Upper lobe of right lung (tissue), 1 donor: ENCODE measurements at regions not wholly inside any gene's neighbourhood (a gene's known extent, or its start where the extent isn't known, plus 50 kb on each side); places are given as distances from the start of the nearest gene placed in this dataset.
A peak's percentile ranks its signal among the peaks of the same experiment; 100 is the strongest.

Source experiments
- ATAC-seq: fragments of 200-7000 bp; cut with Tn5 transposase; one replicate; pipeline ENCODE4 v1.9.1; 2020; ENCODE audit warnings: mild to moderate bottlenecking, moderate library complexity
- DNase-seq: peaks from one replicate; pipeline ENCODE4 v3.0.0-alpha.2; 2020
- H3K27ac ChIP-seq: fragments of 200-600 bp; one replicate; pipeline ENCODE4 v1.8.0; 2022
- H3K27me3 ChIP-seq: fragments of 200-600 bp; one replicate; pipeline ENCODE4 v1.8.0; 2022; ENCODE audit warnings: mild to moderate bottlenecking
- H3K36me3 ChIP-seq: fragments of 200-600 bp; one replicate; pipeline ENCODE4 v1.8.0; 2022
- H3K4me1 ChIP-seq: fragments of 200-600 bp; one replicate; pipeline ENCODE4 v1.8.0; 2022
- H3K4me3 ChIP-seq: fragments of 200-600 bp; one replicate; pipeline ENCODE4 v1.8.0; 2022; ENCODE audit warnings: mild to moderate bottlenecking
- H3K9me3 ChIP-seq: fragments of 200-600 bp; one replicate; pipeline ENCODE4 v1.8.0; 2022
- intact Hi-C: fragments of 100-400 bp; cut with DNase I; formaldehyde crosslinking; loops from one replicate; pipeline ENCODE4 v1.11.0; 2022
- TF ChIP-seq, protein P1 (sequence below): fragments of 200-600 bp; IDR thresholded peaks from one replicate; pipeline ENCODE4 v1.8.0; 2022; ENCODE audit warnings: antibody characterized with exemption
- donor health status: DM: no; HTN: yes; CAD: no; lungs with severe emphysema.

DNA sequence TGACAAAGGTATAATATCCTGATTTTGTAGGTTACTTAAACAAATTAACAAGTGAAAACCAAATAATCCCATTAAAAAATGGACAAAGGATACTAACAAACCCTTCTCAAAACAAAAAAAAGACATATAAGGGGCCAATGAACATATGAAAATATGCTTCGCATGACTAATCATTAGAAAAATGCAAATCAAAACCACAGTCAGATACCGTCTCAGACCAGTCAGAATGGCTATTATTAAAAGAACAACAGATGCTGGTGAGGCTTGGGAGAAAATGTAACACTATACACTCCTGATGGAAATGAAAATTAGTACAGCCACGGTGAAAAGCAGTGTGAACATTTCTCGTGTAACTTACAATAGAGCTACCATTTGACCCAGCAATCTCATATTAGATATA is 1542.2 kb upstream of the CDH9 start:
- no peaks in the 10 kb centered on the region for H3K4me1 ChIP-seq
- intact Hi-C loops, result no loop called here

DNA sequence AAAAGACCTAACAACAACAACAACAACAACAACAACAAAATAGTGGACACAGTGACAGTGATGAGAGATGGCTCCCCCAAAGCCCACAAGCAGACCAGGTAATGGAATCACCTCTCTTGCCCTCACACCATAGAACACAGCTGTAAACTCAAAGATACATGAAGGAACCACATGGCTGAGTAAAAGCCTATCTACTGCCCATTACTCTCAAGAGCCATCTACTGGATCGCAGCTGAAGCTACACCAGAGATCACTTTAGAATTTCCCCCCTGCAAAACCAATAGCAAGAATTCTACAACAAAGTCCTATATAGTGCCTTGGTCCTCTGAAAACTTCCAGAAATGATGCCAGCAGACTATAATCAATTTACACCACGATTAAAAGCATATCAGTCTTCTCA is 1537.6 kb upstream of the CDH9 start:
- ATAC-seq, result peak; percentile 36
- Histone ChIP-seq H3K4me1 (no peaks in the 10 kb centered on the region), H3K4me3 (no peak overlapping the region), H3K27ac (no peak overlapping the region), H3K27me3 (no peaks in the 10 kb centered on the region), H3K36me3 (no peaks in the 10 kb centered on the region), H3K9me3 (no peaks in the 10 kb centered on the region)
- DNase-seq, result no peak
- TF ChIP-seq, protein P1, sequence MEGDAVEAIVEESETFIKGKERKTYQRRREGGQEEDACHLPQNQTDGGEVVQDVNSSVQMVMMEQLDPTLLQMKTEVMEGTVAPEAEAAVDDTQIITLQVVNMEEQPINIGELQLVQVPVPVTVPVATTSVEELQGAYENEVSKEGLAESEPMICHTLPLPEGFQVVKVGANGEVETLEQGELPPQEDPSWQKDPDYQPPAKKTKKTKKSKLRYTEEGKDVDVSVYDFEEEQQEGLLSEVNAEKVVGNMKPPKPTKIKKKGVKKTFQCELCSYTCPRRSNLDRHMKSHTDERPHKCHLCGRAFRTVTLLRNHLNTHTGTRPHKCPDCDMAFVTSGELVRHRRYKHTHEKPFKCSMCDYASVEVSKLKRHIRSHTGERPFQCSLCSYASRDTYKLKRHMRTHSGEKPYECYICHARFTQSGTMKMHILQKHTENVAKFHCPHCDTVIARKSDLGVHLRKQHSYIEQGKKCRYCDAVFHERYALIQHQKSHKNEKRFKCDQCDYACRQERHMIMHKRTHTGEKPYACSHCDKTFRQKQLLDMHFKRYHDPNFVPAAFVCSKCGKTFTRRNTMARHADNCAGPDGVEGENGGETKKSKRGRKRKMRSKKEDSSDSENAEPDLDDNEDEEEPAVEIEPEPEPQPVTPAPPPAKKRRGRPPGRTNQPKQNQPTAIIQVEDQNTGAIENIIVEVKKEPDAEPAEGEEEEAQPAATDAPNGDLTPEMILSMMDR, result no peak
- intact Hi-C loops, result no loop called here

More for the DNA sequence above, 1542.2 kb upstream of the CDH9 start:
- Histone ChIP-seq H3K27me3 (no peaks in the 10 kb centered on the region), H3K4me3 (no peak overlapping the region), H3K27ac (no peak overlapping the region), H3K36me3 (no peaks in the 10 kb centered on the region), H3K9me3 (no peaks in the 10 kb centered on the region)
- ATAC-seq (no peak), DNase-seq (no peak)
- TF ChIP-seq, protein P1, result no peak

DNA sequence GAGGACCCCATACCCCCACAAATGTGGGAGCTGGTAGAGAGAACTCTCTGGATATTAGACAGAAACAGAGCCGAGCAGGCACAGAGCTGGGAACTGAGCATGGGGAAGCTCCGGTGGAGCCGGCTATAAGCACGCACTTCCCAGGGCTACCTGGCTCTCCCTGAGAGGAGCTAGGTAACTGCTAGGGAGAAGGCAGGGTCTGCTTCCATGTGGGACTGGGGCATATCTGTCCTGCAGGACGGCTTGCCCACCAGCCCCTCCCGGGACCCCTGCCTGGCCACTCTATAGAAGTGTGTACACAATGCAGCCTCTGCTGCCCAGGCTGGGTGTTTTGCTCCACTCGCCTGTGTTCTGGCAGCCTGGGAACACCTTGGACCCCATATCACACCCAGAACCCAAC is 1537.0 kb upstream of the CDH9 start:
- H3K27me3 ChIP-seq, result no peaks in the 10 kb centered on the region
- intact Hi-C loops, result no loop called here
- H3K4me3 ChIP-seq, result no peak overlapping the region
- TF ChIP-seq, protein P1, result no peak
- no peaks in the 10 kb centered on the region for H3K36me3 ChIP-seq
- no peak overlapping the region for H3K27ac ChIP-seq
- no peaks in the 10 kb centered on the region for H3K9me3 ChIP-seq
- no peak for DNase-seq
- peak; percentile 36 for ATAC-seq
- no peaks in the 10 kb centered on the region for H3K4me1 ChIP-seq

DNA sequence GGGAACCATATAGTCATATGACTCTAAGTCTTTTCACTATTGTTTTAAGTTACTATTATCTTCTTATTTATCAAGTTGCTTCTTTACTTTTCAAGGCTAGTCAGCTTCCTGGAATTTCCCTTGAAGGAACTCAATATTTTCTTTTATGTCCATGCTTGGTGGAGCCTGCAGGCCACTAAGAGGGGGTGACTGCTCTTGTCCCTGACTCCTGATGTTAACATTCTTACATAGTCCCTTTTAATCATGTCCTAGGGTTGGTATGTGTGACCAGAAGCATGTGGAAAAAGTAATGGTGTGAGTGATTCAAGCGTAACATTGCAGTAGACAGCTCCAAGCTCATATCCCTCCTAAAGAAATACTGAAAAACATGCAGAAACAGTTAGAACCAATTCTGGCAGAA is 1536.2 kb upstream of the CDH9 start:
- no peak overlapping the region for H3K27ac ChIP-seq
- H3K4me3 ChIP-seq, result no peak overlapping the region
- no peaks in the 10 kb centered on the region for H3K27me3 ChIP-seq
- no peaks in the 10 kb centered on the region for H3K36me3 ChIP-seq
- DNase-seq, result no peak
- no peaks in the 10 kb centered on the region for H3K9me3 ChIP-seq
- intact Hi-C loops, result no loop called here
- H3K4me1 ChIP-seq, result no peaks in the 10 kb centered on the region
- ATAC-seq, result no peak
- TF ChIP-seq, protein P1, result no peak

DNA sequence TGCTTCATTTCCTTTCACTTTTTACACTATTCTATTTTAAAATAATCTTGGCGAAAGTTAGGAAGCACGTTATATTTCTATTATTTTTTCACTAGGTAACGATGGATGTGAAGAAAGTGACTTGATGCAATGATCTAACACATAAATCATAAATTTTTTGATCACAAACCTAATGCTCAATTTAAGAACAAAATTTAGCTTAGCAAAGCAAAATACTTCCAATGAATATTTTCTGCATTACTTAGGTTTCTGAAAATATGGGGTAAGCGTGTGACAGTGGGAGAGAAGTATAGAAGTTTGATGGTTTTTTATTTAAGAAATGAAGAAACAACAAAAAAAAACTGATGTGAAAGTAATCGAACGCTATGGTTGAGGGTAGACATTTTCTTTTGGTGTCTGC is 1528.7 kb upstream of the CDH9 start:
- Histone ChIP-seq H3K9me3 (no peaks in the 10 kb centered on the region), H3K4me3 (no peak overlapping the region), H3K4me1 (no peaks in the 10 kb centered on the region), H3K27ac (no peak overlapping the region), H3K27me3 (no peaks in the 10 kb centered on the region), H3K36me3 (no peaks in the 10 kb centered on the region)
- ATAC-seq, result no peak
- no peak for DNase-seq
- TF ChIP-seq, protein P1, result no peak
- intact Hi-C loops, result no loop called here

DNA sequence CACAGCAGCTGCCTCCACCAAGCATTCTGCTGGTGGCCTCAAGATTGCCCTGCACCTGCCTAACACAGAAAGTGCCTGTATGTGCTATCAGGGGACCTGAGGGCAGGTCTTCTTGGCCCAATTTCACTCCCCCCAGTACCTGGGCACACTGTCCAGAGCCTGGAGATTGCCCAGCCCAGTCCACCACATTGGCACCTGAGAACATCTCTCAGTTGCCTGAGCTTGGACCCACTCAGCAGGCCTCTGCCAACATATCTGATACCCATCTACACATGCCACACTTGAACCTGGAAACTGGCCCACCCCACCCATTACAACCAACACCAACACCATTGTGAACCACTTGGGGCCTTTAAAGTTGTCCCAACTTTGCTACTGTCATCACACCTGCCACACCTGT is 1523.1 kb upstream of the CDH9 start:
- no peak overlapping the region for H3K4me3 ChIP-seq
- TF ChIP-seq, protein P1, result no peak
- no peaks in the 10 kb centered on the region for H3K4me1 ChIP-seq
- intact Hi-C loops, result no loop called here
- no peak for DNase-seq
- H3K27me3 ChIP-seq, result no peaks in the 10 kb centered on the region
- no peaks in the 10 kb centered on the region for H3K9me3 ChIP-seq
- H3K36me3 ChIP-seq, result no peaks in the 10 kb centered on the region
- no peak overlapping the region for H3K27ac ChIP-seq
- no peak for ATAC-seq
